HepG2 (cell line): ENCODE measurements at regions not wholly inside any gene's neighbourhood (a gene's known extent, or its start where the extent isn't known, plus 50 kb on each side); places are given as distances from the start of the nearest gene placed in this dataset.

Experiments used
- ATAC-seq: fragments of 200-7000 bp; cut with Tn5 transposase; 3 replicates; pipeline ENCODE4 v1.9.1; 2020; ENCODE audit warnings: mild to moderate bottlenecking, moderate library complexity
- BruUV-seq: library from RNA; stranded (reverse); fragments of 400-500 nt; replicated peaks from 2 replicates; lab custom pipeline; 2021; lab: Mats Ljungman, UMichigan
- CTCF ChIA-PET: fragments of 300-600 bp; formaldehyde crosslinking; extraction: SDS; loops from one replicate; lab custom pipeline; 2021; ENCODE audit warnings: low total read pairs, inconsistent platforms, low intra/inter-chr PET ratio; lab: Yijun Ruan, JAX
- POLR2A ChIA-PET: fragments of 350-600 bp; sonication (Branson Sonifier 250); formaldehyde crosslinking; loops from one replicate; lab custom pipeline; 2020; ENCODE audit warnings: antibody characterized with exemption, inconsistent platforms; lab: Yijun Ruan, JAX
- DNase-seq: peaks from one replicate; pipeline ENCODE4 v3.0.0-alpha.2; 2015; ENCODE audit warnings: low spot score
- FAIRE-seq: peaks from 3 replicates; lab custom pipeline; 2011; peaks lifted over from hg19 to GRCh38; lab: Jason Lieb, UNC
- H2AFZ ChIP-seq: one replicate; pipeline ENCODE4 v1.6.1; 2011; ENCODE audit warnings: low read length, inconsistent platforms
- H3K27ac ChIP-seq: fragments of 300-600 bp; 3 replicates; pipeline ENCODE4 v1.8.0; 2011; ENCODE audit warnings: mixed run types, mild to moderate bottlenecking, mixed read lengths, low read length, inconsistent platforms; ENCODE audit not compliant: insufficient read depth; ENCODE audit errors: extremely low read length
- H3K27me3 ChIP-seq, 2 experiments: fragments of 200-600 bp in 1 of 2; 2 replicates in 1 of 2; 3 replicates in 1 of 2; pipeline versions ENCODE4 v1.6.0 to v1.8.0; 2011; ENCODE audit warnings: low read length in 2 of 2, mild to moderate bottlenecking in 2 of 2, moderate library complexity in 2 of 2, inconsistent platforms in 1 of 2; ENCODE audit not compliant: insufficient read depth in 2 of 2, control insufficient read depth in 1 of 2
- H3K36me3 ChIP-seq, 2 experiments: fragments of 200-600 bp in 1 of 2; replicated peaks in 1 of 2; 2 replicates in 1 of 2; 3 replicates in 1 of 2; pipeline versions ENCODE4 v1.5.1 to v1.8.0; 2011; ENCODE audit warnings: low read length in 2 of 2, inconsistent platforms in 1 of 2; ENCODE audit not compliant: insufficient read depth in 2 of 2, control insufficient read depth in 1 of 2
- H3K4me1 ChIP-seq: 2 replicates; pipeline ENCODE4 v1.5.1; 2012; ENCODE audit warnings: low read length, inconsistent platforms; ENCODE audit not compliant: insufficient read depth
- H3K4me2 ChIP-seq: 2 replicates; pipeline ENCODE4 v1.6.0; 2011; ENCODE audit warnings: low read depth, low read length, inconsistent platforms
- H3K4me3 ChIP-seq, 3 experiments: fragments of 200-600 bp in 1 of 3; sonication (generic), shearing (Covaris generic) in 1 of 3; replicated peaks in 1 of 3; 2 replicates each; pipeline ENCODE4 v1.5.1; 2011 to 2016; ENCODE audit warnings: low read length in 3 of 3, inconsistent platforms in 2 of 3, low read depth in 2 of 3, mild to moderate bottlenecking in 2 of 3, control low read depth in 1 of 3, mixed read lengths in 1 of 3; ENCODE audit not compliant: insufficient read depth in 1 of 3
- H3K79me2 ChIP-seq: one replicate; pipeline ENCODE4 v1.6.1; 2011; ENCODE audit warnings: low read length, inconsistent platforms; ENCODE audit not compliant: insufficient read depth
- H3K9ac ChIP-seq: 2 replicates; pipeline ENCODE4 v1.6.0; 2011; ENCODE audit warnings: mild to moderate bottlenecking, low read depth, low read length, inconsistent platforms; ENCODE audit not compliant: insufficient read depth
- H3K9me3 ChIP-seq: 2 replicates; pipeline ENCODE4 v1.5.1; 2012; ENCODE audit warnings: mild to moderate bottlenecking, low read length
- H4K20me1 ChIP-seq: 2 replicates; pipeline ENCODE4 v1.6.0; 2011; ENCODE audit warnings: inconsistent platforms, mild to moderate bottlenecking, low read length, moderate library complexity; ENCODE audit not compliant: insufficient read depth
- AFF4 ChIP-seq: sonication (generic); formaldehyde crosslinking; IDR thresholded peaks from 2 replicates; pipeline ENCODE4 v1.4.0; 2020; ENCODE audit warnings: missing genetic modification reagents
- ARID5B ChIP-seq: IDR thresholded peaks from 2 replicates; pipeline ENCODE4 v1.4.0; 2020; ENCODE audit warnings: mild to moderate bottlenecking, missing genetic modification reagents
- GABPA ChIP-seq, 2 experiments: IDR thresholded peaks; 2 replicates each; pipeline ENCODE4 v1.6.1; 2011 to 2016; ENCODE audit warnings: low read depth in 2 of 2, low read length in 1 of 2, missing biosample characterization in 1 of 2, missing genetic modification characterization in 1 of 2
- ONECUT2 ChIP-seq: sonication (generic); formaldehyde crosslinking; IDR thresholded peaks from 2 replicates; pipeline ENCODE4 v1.4.0; 2020; ENCODE audit warnings: missing genetic modification reagents
- PCBP1 ChIP-seq: fragments of 200-400 bp; formaldehyde crosslinking; IDR thresholded peaks from 2 replicates; pipeline ENCODE4 v1.6.1; 2017; ENCODE audit warnings: mild to moderate bottlenecking, low read depth, low read length, borderline replicate concordance
- PHB2 ChIP-seq: fragments of 450-650 bp; IDR thresholded peaks from 2 replicates; pipeline ENCODE4 v1.6.1; 2018; ENCODE audit not compliant: partially characterized antibody
- PHF8 ChIP-seq: sonication (generic); formaldehyde crosslinking; IDR thresholded peaks from 2 replicates; pipeline ENCODE4 v1.5.0; 2020; ENCODE audit warnings: missing genetic modification reagents
- SRSF4 ChIP-seq: fragments of 200-400 bp; formaldehyde crosslinking; IDR thresholded peaks from one replicate; pipeline ENCODE4 v1.6.1; 2018; ENCODE audit warnings: mild to moderate bottlenecking, low read depth, low read length, moderate library complexity; ENCODE audit not compliant: poor library complexity, severe bottlenecking
- TBL1XR1 ChIP-seq: fragments of 150-350 bp; IDR thresholded peaks from 2 replicates; pipeline ENCODE4 v1.6.1; 2014; ENCODE audit warnings: borderline replicate concordance, low read length; ENCODE audit not compliant: partially characterized antibody
- TCF12 ChIP-seq, 2 experiments: fragments of 450-650 bp in 1 of 2; sonication (generic) in 1 of 2; formaldehyde crosslinking in 1 of 2; IDR thresholded peaks; 2 replicates each; pipeline versions ENCODE4 v1.6.1 to v1.8.0; 2017 to 2022; ENCODE audit warnings: antibody characterized with exemption in 1 of 2, mild to moderate bottlenecking in 1 of 2, missing genetic modification reagents in 1 of 2, moderate library complexity in 1 of 2
- TFDP1 ChIP-seq: IDR thresholded peaks from 2 replicates; pipeline ENCODE4 v1.6.1; 2016; ENCODE audit warnings: missing compliant biosample characterization, missing genetic modification reagents, borderline replicate concordance
- ZNF256 ChIP-seq: sonication (generic); formaldehyde crosslinking; conservative IDR thresholded peaks from 2 replicates; pipeline ENCODE4 v1.4.0; 2020; ENCODE audit warnings: missing genetic modification reagents
- ZNF431 ChIP-seq: sonication (generic); formaldehyde crosslinking; IDR thresholded peaks from 2 replicates; pipeline ENCODE4 v1.9.0; 2022; ENCODE audit warnings: missing genetic modification reagents, low read depth, mild to moderate bottlenecking, borderline replicate concordance
- ZNF510 ChIP-seq: sonication (generic); formaldehyde crosslinking; IDR thresholded peaks from 2 replicates; pipeline ENCODE4 v1.4.0; 2020; ENCODE audit warnings: low read depth, mild to moderate bottlenecking, missing genetic modification reagents
- ZNF740 ChIP-seq: sonication (generic); formaldehyde crosslinking; IDR thresholded peaks from 2 replicates; pipeline ENCODE4 v1.4.0; 2020; ENCODE audit warnings: missing genetic modification reagents
- WGBS: methylation state at CpG from one replicate; pipeline ENCODE4 v1.1.6; 2017; ENCODE audit warnings: low lambda C conversion rate; 5-methylcytosine and 5-hydroxymethylcytosine counted together
- in situ Hi-C: cut with HindIII; loops from 2 replicates; pipeline ENCODE4 v1.10.0; 2017; ENCODE audit warnings: low pct_unique_long_range_greater_than_20kb; ENCODE audit not compliant: extremely low pct_ligation_motif_present
- intact Hi-C: fragments of 100-400 bp; cut with micrococcal nuclease; formaldehyde crosslinking; loops from one replicate; pipeline ENCODE4 v1.10.0; 2022; ENCODE audit not compliant: unreplicated experiment

- intact Hi-C loops = no loop called here
- FAIRE-seq = no peak
Observed at GRCh38 chr2:136245211-136245610, 127.3 kb upstream of the CXCR4 start.

More at GRCh38 chr2:136245211-136245610, 127.3 kb upstream of the CXCR4 start:
- 76% methylated on average over 8 of the region's 8 CpGs for WGBS
- BruUV-seq = no TSS peak
- CTCF ChIA-PET = no interaction called here
- no peaks in the 10 kb centered on the region for H4K20me1 ChIP-seq
- no peaks in the 10 kb centered on the region for H3K9me3 ChIP-seq
- ATAC-seq (no peak), DNase-seq (no peak)
- H2AFZ ChIP-seq = no peak overlapping the region
- H3K4me2 ChIP-seq = no peak overlapping the region
- H3K4me1 ChIP-seq = peaks cover 8% of the 10 kb centered on the region
- H3K27ac ChIP-seq = no peak overlapping the region
- no peak overlapping the region for H3K9ac ChIP-seq
- TF ChIP-seq GABPA (IDR thresholded peaks at IDR 0.05; ENCODE audit: low read depth, low read length) = no peak
- no peak for TF ChIP-seq GABPA (CRISPR knock-in tag; IDR thresholded peaks at IDR 0.05; ENCODE audit: low read depth)
- TF ChIP-seq ONECUT2 (CRISPR knock-in tag) = no peak
- TF ChIP-seq PCBP1 = no peak
- no peak for TF ChIP-seq TCF12 (IDR thresholded peaks at IDR 0.05)
- TF ChIP-seq TCF12 (CRISPR knock-in tag; IDR thresholded peaks at IDR 0.05) = no peak
- no peak for TF ChIP-seq ZNF740 (CRISPR knock-in tag)
- TF ChIP-seq ZNF510 (CRISPR knock-in tag) = no peak
- TF ChIP-seq PHF8 (CRISPR knock-in tag) = no peak
- no peak for TF ChIP-seq SRSF4
- TF ChIP-seq PHB2 = no peak
- no peak for TF ChIP-seq ARID5B (CRISPR knock-in tag)
- no peak for TF ChIP-seq AFF4 (CRISPR knock-in tag)
- TF ChIP-seq TBL1XR1 = no peak
- TF ChIP-seq TFDP1 (CRISPR knock-in tag) = no peak
- no peak for TF ChIP-seq ZNF431
- no peak for TF ChIP-seq ZNF256
- POLR2A ChIA-PET = no interaction called here
- H3K27me3 ChIP-seq = no peaks in the 10 kb centered on the region
- no peak overlapping the region; a peak in 1 of 6 replicates for H3K4me3 ChIP-seq
- in situ Hi-C loops = no loop called here
- no peaks in the 10 kb centered on the region for H3K79me2 ChIP-seq
- H3K36me3 ChIP-seq = no peaks in the 10 kb centered on the region
